Chondrocyte (in vitro differentiated cells): ENCODE measurements at regions not wholly inside any gene's neighbourhood (a gene's known extent, or its start where the extent isn't known, plus 50 kb on each side); places are given as distances from the start of the nearest gene placed in this dataset.

Source experiments
- DNase-seq: peaks from one replicate; pipeline ENCODE4 v3.0.0; 2021; ENCODE audit warnings: mixed read lengths, low spot score
- H3K27ac Mint-ChIP-seq: one replicate; pipeline ENCODE4 v1.8.0; 2021; ENCODE audit warnings: mild to moderate bottlenecking, moderate library complexity, mixed read lengths; ENCODE audit not compliant: unreplicated experiment
- H3K27me3 Mint-ChIP-seq: 2 replicates; pipeline ENCODE4 v1.8.0; 2021; ENCODE audit warnings: low read depth, mixed read lengths
- H3K36me3 Mint-ChIP-seq: 2 replicates; pipeline ENCODE4 v1.8.0; 2021; ENCODE audit warnings: low read depth, mixed read lengths
- H3K4me1 Mint-ChIP-seq: 2 replicates; pipeline ENCODE4 v1.8.0; 2021; ENCODE audit warnings: low read depth, mild to moderate bottlenecking, mixed read lengths
- H3K4me3 Mint-ChIP-seq: one replicate; pipeline ENCODE4 v1.8.0; 2021; ENCODE audit warnings: mild to moderate bottlenecking, moderate library complexity, mixed read lengths; ENCODE audit not compliant: unreplicated experiment
- H3K9me3 Mint-ChIP-seq: 2 replicates; pipeline ENCODE4 v1.8.0; 2021; ENCODE audit warnings: low read depth, mixed read lengths
- CTCF ChIP-seq: fragments of 200-600 bp; sonication (generic); IDR thresholded peaks from 2 replicates; pipeline ENCODE4 v1.5.0; 2021; ENCODE audit warnings: antibody characterized with exemption, mild to moderate bottlenecking, moderate library complexity

- peak overlapping the region; percentile 42 for H3K27ac Mint-ChIP-seq
- no peak for DNase-seq
Observed at GRCh38 chr2:234674781-234675201, 177.9 kb upstream of the ARL4C start.

GRCh38 chr2:234673961-234674759, 177.3 kb upstream of the ARL4C start:
- no peak for DNase-seq
- H3K36me3 Mint-ChIP-seq = peaks cover 3% of the 10 kb centered on the region
- no peak overlapping the region for H3K27ac Mint-ChIP-seq
- H3K27me3 Mint-ChIP-seq = no peaks in the 10 kb centered on the region
- no peak overlapping the region for H3K4me3 Mint-ChIP-seq
- peaks cover 24% of the 10 kb centered on the region for H3K4me1 Mint-ChIP-seq
- H3K9me3 Mint-ChIP-seq = peaks cover 8% of the 10 kb centered on the region
- TF ChIP-seq CTCF = no peak

More at GRCh38 chr2:234674781-234675201, 177.9 kb upstream of the ARL4C start:
- H3K36me3 Mint-ChIP-seq = peaks cover 3% of the 10 kb centered on the region
- H3K9me3 Mint-ChIP-seq = peaks cover 8% of the 10 kb centered on the region
- H3K4me3 Mint-ChIP-seq = no peak overlapping the region
- TF ChIP-seq CTCF = no peak
- no peaks in the 10 kb centered on the region for H3K27me3 Mint-ChIP-seq
- H3K4me1 Mint-ChIP-seq = peaks cover 24% of the 10 kb centered on the region

- TF ChIP-seq CTCF = no peak
- no peak overlapping the region for H3K27ac Mint-ChIP-seq
- peaks cover 3% of the 10 kb centered on the region for H3K36me3 Mint-ChIP-seq
- DNase-seq = no peak
- no peaks in the 10 kb centered on the region for H3K27me3 Mint-ChIP-seq
- peaks cover 24% of the 10 kb centered on the region for H3K4me1 Mint-ChIP-seq
- H3K9me3 Mint-ChIP-seq = peaks cover 8% of the 10 kb centered on the region
- H3K4me3 Mint-ChIP-seq = no peak overlapping the region
Observed at GRCh38 chr2:234673501-234673900, 176.6 kb upstream of the ARL4C start.

GRCh38 chr2:234672498-234673150, 175.7 kb upstream of the ARL4C start:
- peaks cover 8% of the 10 kb centered on the region for H3K9me3 Mint-ChIP-seq
- H3K4me1 Mint-ChIP-seq = peaks cover 18% of the 10 kb centered on the region
- no peak overlapping the region for H3K4me3 Mint-ChIP-seq
- H3K36me3 Mint-ChIP-seq = peaks cover 3% of the 10 kb centered on the region
- no peak for DNase-seq
- TF ChIP-seq CTCF = no peak
- no peaks in the 10 kb centered on the region for H3K27me3 Mint-ChIP-seq
- no peak overlapping the region for H3K27ac Mint-ChIP-seq

- H3K4me3 Mint-ChIP-seq = no peak overlapping the region
- peaks cover 17% of the 10 kb centered on the region for H3K4me1 Mint-ChIP-seq
Observed at GRCh38 chr2:234671716-234672115, 174.8 kb upstream of the ARL4C start.

More at GRCh38 chr2:234671716-234672115, 174.8 kb upstream of the ARL4C start:
- H3K36me3 Mint-ChIP-seq = peaks cover 3% of the 10 kb centered on the region
- H3K9me3 Mint-ChIP-seq = peaks cover 8% of the 10 kb centered on the region
- no peak for TF ChIP-seq CTCF
- DNase-seq = no peak
- no peaks in the 10 kb centered on the region for H3K27me3 Mint-ChIP-seq
- H3K27ac Mint-ChIP-seq = no peak overlapping the region
